Transverse colon (tissue), 4 donors: ENCODE measurements at regions not wholly inside any gene's neighbourhood (a gene's known extent, or its start where the extent isn't known, plus 50 kb on each side); places are given as distances from the start of the nearest gene placed in this dataset.

ENCODE experiments used
- DNase-seq: peaks from one replicate; pipeline ENCODE4 v3.0.0-alpha.2; 2019
- H3K27ac ChIP-seq, 4 donors: fragments of 200-600 bp; sonication (generic); 2 replicates each; pipeline ENCODE4 v1.5.1; 2016 to 2018; ENCODE audit warnings: inconsistent platforms in 4 of 4
- H3K27me3 ChIP-seq: fragments of 200-600 bp; sonication (generic); 2 replicates; pipeline ENCODE4 v1.5.1; 2017; ENCODE audit warnings: inconsistent platforms
- H3K36me3 ChIP-seq, 4 donors: fragments of 200-600 bp; sonication (generic); 2 replicates each; pipeline ENCODE4 v1.5.1; 2017 to 2019; ENCODE audit warnings: inconsistent platforms in 4 of 4
- H3K4me1 ChIP-seq, 4 donors: fragments of 200-600 bp; sonication (generic); 2 replicates each; pipeline ENCODE4 v1.5.1; 2017 to 2020; ENCODE audit warnings: inconsistent platforms in 4 of 4
- H3K4me3 ChIP-seq, 4 donors: fragments of 200-600 bp; sonication (generic); 1 replicate in 1 of 4; 2 replicates in 3 of 4; pipeline versions ENCODE4 v1.5.1 to v1.6.1; 2017 to 2019; ENCODE audit warnings: inconsistent platforms in 4 of 4
- H3K9me3 ChIP-seq, 2 donors: fragments of 200-600 bp; sonication (generic); 2 replicates each; pipeline ENCODE4 v1.5.1; 2017 to 2019; ENCODE audit warnings: inconsistent platforms in 2 of 2
- CTCF ChIP-seq, 5 experiments: fragments of 200-600 bp in 3 of 5; fragments of 450-650 bp in 2 of 5; sonication (generic) in 3 of 5; IDR thresholded peaks; 1 replicate in 2 of 5; 2 replicates in 3 of 5; pipeline ENCODE4 v1.5.1; 2016 to 2017; ENCODE audit warnings: antibody characterized with exemption in 5 of 5, inconsistent platforms in 3 of 5, mild to moderate bottlenecking in 2 of 5, moderate library complexity in 1 of 5
- EP300 ChIP-seq: sonication (generic); formaldehyde crosslinking; IDR thresholded peaks from one replicate; pipeline ENCODE4 v1.6.1; 2017; ENCODE audit warnings: antibody characterized with exemption, low read depth
- POLR2A ChIP-seq: fragments of 450-650 bp; IDR thresholded peaks from one replicate; pipeline ENCODE4 v1.6.1; 2016; ENCODE audit warnings: antibody characterized with exemption, mild to moderate bottlenecking, moderate library complexity
- POLR2AphosphoS5 ChIP-seq, 3 donors: sonication (generic); formaldehyde crosslinking; IDR thresholded peaks; one replicate each; pipeline ENCODE4 v1.6.1; 2016; ENCODE audit warnings: antibody characterized with exemption in 3 of 3
- WGBS, 2 donors: methylation state at CpG; one replicate each; pipeline ENCODE4 v1.1.5; 2018; ENCODE audit warnings: low coverage in 1 of 2; 5-methylcytosine and 5-hydroxymethylcytosine counted together
- in situ Hi-C, 4 donors: fragments of 200-750 bp; cut with MboI; loops; one replicate each; pipeline versions ENCODE4 v1.15.0 to v1.15.1; 2017; ENCODE audit warnings: low sequenced_read_pairs in 3 of 4, low pct_ligation_motif_present in 1 of 4, low pct_unique_long_range_greater_than_20kb in 1 of 4
- intact Hi-C: fragments of 100-400 bp; cut with DNase I; formaldehyde crosslinking; loops from one replicate; pipeline ENCODE4 v1.15.1; 2023; ENCODE audit warnings: low total_unique reads

DNA sequence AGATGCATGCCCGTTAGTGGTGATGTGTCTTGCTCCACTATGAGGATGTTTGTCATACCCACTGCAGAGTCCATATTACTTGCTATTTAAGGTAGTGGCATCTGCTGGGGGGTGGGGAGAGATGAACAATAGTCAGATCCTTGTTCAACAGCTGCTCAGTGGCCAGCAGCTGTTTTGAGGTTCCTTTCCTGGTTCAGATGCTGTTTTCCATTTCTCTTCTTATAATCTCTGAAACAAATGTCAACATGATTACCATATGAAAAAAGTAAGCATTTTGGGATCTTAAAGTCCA, 1567.9 kb upstream of the TENM3 start:
- no peak overlapping the region for H3K4me3 ChIP-seq
- no peaks in the 10 kb centered on the region for H3K27me3 ChIP-seq
- intact Hi-C loops = no loop called here
- 50% methylated on average over 1 of the region's 1 CpG for WGBS, 2 donors
- no peaks in the 10 kb centered on the region for H3K9me3 ChIP-seq
- in situ Hi-C loops = no loop called here
- H3K4me1 ChIP-seq = no peaks in the 10 kb centered on the region
- no peak for DNase-seq
- H3K36me3 ChIP-seq = no peaks in the 10 kb centered on the region
- no peak overlapping the region for H3K27ac ChIP-seq
- TF ChIP-seq POLR2AphosphoS5 (IDR thresholded peaks at IDR 0.05) (no peak), EP300 (no peak), CTCF (IDR thresholded peaks at IDR 0.05) (no peak), POLR2A (no peak)

GRCh38 chr4:180680305-180680704, 1562.9 kb upstream of the TENM3 start:
- in situ Hi-C loops = no loop called here
- DNase-seq = no peak
- Histone ChIP-seq H3K4me1 (no peaks in the 10 kb centered on the region), H3K27me3 (no peaks in the 10 kb centered on the region), H3K27ac (no peak overlapping the region), H3K36me3 (no peaks in the 10 kb centered on the region), H3K4me3 (no peak overlapping the region), H3K9me3 (no peaks in the 10 kb centered on the region)
- WGBS, 2 donors = 38 to 44% methylated on average over 2 of the region's 2 CpGs
- TF ChIP-seq POLR2A (no peak), CTCF (IDR thresholded peaks at IDR 0.05) (no peak), EP300 (no peak), POLR2AphosphoS5 (IDR thresholded peaks at IDR 0.05) (no peak)
- intact Hi-C loops = no loop called here

GRCh38 chr4:180682776-180683175, 1560.4 kb upstream of the TENM3 start:
- no peak for DNase-seq
- Histone ChIP-seq H3K9me3 (no peaks in the 10 kb centered on the region), H3K4me3 (no peak overlapping the region), H3K4me1 (no peaks in the 10 kb centered on the region), H3K27me3 (no peaks in the 10 kb centered on the region), H3K36me3 (no peaks in the 10 kb centered on the region), H3K27ac (no peak overlapping the region)
- TF ChIP-seq POLR2AphosphoS5 (IDR thresholded peaks at IDR 0.05) (no peak), CTCF (IDR thresholded peaks at IDR 0.05) (no peak), EP300 (no peak), POLR2A (no peak)
- intact Hi-C loops = no loop called here
- in situ Hi-C loops = no loop called here
- WGBS, 2 donors = 18 to 30% methylated on average over 2 of the region's 2 CpGs

GRCh38 chr4:180683186-180683585, 1560.0 kb upstream of the TENM3 start:
- in situ Hi-C loops = no loop called here
- Histone ChIP-seq H3K36me3 (no peaks in the 10 kb centered on the region), H3K27me3 (no peaks in the 10 kb centered on the region), H3K4me3 (no peak overlapping the region), H3K9me3 (no peaks in the 10 kb centered on the region), H3K4me1 (no peaks in the 10 kb centered on the region), H3K27ac (no peak overlapping the region)
- TF ChIP-seq POLR2AphosphoS5 (IDR thresholded peaks at IDR 0.05) (no peak), CTCF (IDR thresholded peaks at IDR 0.05) (no peak), EP300 (no peak), POLR2A (no peak)
- no peak for DNase-seq
- WGBS, 2 donors = 64 to 79% methylated on average over 5 of the region's 5 CpGs
- intact Hi-C loops = no loop called here
